Endothelial cell (in vitro differentiated cells): ENCODE measurements at regions not wholly inside any gene's neighbourhood (a gene's known extent, or its start where the extent isn't known, plus 50 kb on each side); places are given as distances from the start of the nearest gene placed in this dataset.

ENCODE experiments used
- DNase-seq: peaks from one replicate; pipeline ENCODE4 v3.0.0; 2021; ENCODE audit warnings: low spot score
- H3K27ac Mint-ChIP-seq: one replicate; pipeline ENCODE4 v1.8.0; 2021; ENCODE audit warnings: mixed read lengths, inconsistent platforms; ENCODE audit not compliant: unreplicated experiment
- H3K27me3 Mint-ChIP-seq: one replicate; pipeline ENCODE4 v1.8.0; 2021; ENCODE audit warnings: mild to moderate bottlenecking, moderate library complexity, mixed read lengths, inconsistent platforms; ENCODE audit not compliant: unreplicated experiment
- H3K36me3 Mint-ChIP-seq: one replicate; pipeline ENCODE4 v1.8.0; 2021; ENCODE audit warnings: mild to moderate bottlenecking, low read depth, mixed read lengths, inconsistent platforms; ENCODE audit not compliant: unreplicated experiment
- H3K4me1 Mint-ChIP-seq: one replicate; pipeline ENCODE4 v1.8.0; 2021; ENCODE audit warnings: mild to moderate bottlenecking, mixed read lengths, inconsistent platforms; ENCODE audit not compliant: unreplicated experiment
- H3K4me3 Mint-ChIP-seq: one replicate; pipeline ENCODE4 v1.8.0; 2021; ENCODE audit warnings: mild to moderate bottlenecking, mixed read lengths, inconsistent platforms; ENCODE audit not compliant: unreplicated experiment
- H3K9me3 Mint-ChIP-seq: one replicate; pipeline ENCODE4 v1.8.0; 2021; ENCODE audit warnings: mixed read lengths, inconsistent platforms; ENCODE audit not compliant: unreplicated experiment
- CTCF ChIP-seq: fragments of 200-600 bp; sonication (generic); IDR thresholded peaks from one replicate; pipeline ENCODE4 v1.5.0; 2021; ENCODE audit warnings: antibody characterized with exemption; ENCODE audit not compliant: unreplicated experiment

GRCh38 chr6:81451787-81452186 is 300.7 kb downstream of the TENT5A start:
- DNase-seq, result no peak
- Mint-ChIP-seq H3K4me1 (no peaks in the 10 kb centered on the region), H3K27ac (no peak overlapping the region), H3K36me3 (no peaks in the 10 kb centered on the region), H3K27me3 (no peaks in the 10 kb centered on the region), H3K9me3 (no peaks in the 10 kb centered on the region), H3K4me3 (no peak overlapping the region)
- no peak for TF ChIP-seq CTCF

- no peak overlapping the region for H3K27ac Mint-ChIP-seq
- H3K4me1 Mint-ChIP-seq, result no peaks in the 10 kb centered on the region
- DNase-seq, result no peak
- H3K9me3 Mint-ChIP-seq, result no peaks in the 10 kb centered on the region
- no peaks in the 10 kb centered on the region for H3K36me3 Mint-ChIP-seq
- no peak for TF ChIP-seq CTCF
- no peaks in the 10 kb centered on the region for H3K27me3 Mint-ChIP-seq
- H3K4me3 Mint-ChIP-seq, result no peak overlapping the region
Observed at GRCh38 chr6:81450180-81450579, 302.3 kb downstream of the TENT5A start.

- H3K36me3 Mint-ChIP-seq, result no peaks in the 10 kb centered on the region
- DNase-seq, result no peak
- no peak overlapping the region for H3K27ac Mint-ChIP-seq
- no peaks in the 10 kb centered on the region for H3K9me3 Mint-ChIP-seq
- H3K27me3 Mint-ChIP-seq, result no peaks in the 10 kb centered on the region
- H3K4me3 Mint-ChIP-seq, result no peak overlapping the region
- H3K4me1 Mint-ChIP-seq, result no peaks in the 10 kb centered on the region
- no peak for TF ChIP-seq CTCF
Observed at GRCh38 chr6:81446509-81446908, 306.0 kb downstream of the TENT5A start.

GRCh38 chr6:81439417-81439816 is 313.1 kb downstream of the TENT5A start:
- DNase-seq, result no peak

DNA sequence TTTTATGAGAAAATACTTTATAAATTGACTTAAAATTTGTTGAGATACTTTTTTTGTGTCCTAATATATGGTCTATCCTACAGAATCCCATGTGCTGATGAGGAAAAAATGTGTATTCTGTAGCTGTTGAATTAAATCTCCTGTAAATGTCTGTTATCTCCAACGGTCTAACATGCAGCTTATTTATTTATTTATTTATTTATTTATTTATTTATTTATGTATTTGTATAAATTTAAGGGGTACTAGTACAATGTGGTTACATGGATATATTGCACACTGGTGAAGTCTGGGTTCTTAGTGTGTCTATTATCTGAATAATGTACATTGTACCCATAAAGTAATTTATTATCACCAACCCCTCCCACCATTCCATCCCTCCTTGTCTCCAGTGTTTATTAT is 315.5 kb downstream of the TENT5A start:
- peaks cover 6% of the 10 kb centered on the region for H3K9me3 Mint-ChIP-seq
- TF ChIP-seq CTCF, result no peak
- no peaks in the 10 kb centered on the region for H3K36me3 Mint-ChIP-seq
- H3K4me1 Mint-ChIP-seq, result no peaks in the 10 kb centered on the region
- no peak for DNase-seq
- H3K27ac Mint-ChIP-seq, result no peak overlapping the region
- H3K27me3 Mint-ChIP-seq, result no peaks in the 10 kb centered on the region
- no peak overlapping the region for H3K4me3 Mint-ChIP-seq

More at GRCh38 chr6:81439417-81439816, 313.1 kb downstream of the TENT5A start:
- H3K4me1 Mint-ChIP-seq, result no peaks in the 10 kb centered on the region
- H3K27ac Mint-ChIP-seq, result no peak overlapping the region
- no peak overlapping the region for H3K4me3 Mint-ChIP-seq
- H3K9me3 Mint-ChIP-seq, result peaks cover 6% of the 10 kb centered on the region
- TF ChIP-seq CTCF, result no peak
- no peaks in the 10 kb centered on the region for H3K36me3 Mint-ChIP-seq
- no peaks in the 10 kb centered on the region for H3K27me3 Mint-ChIP-seq
